Liver (tissue), 8 donors: ENCODE measurements at regions not wholly inside any gene's neighbourhood (a gene's known extent, or its start where the extent isn't known, plus 50 kb on each side); places are given as distances from the start of the nearest gene placed in this dataset.

Experiments
- DNase-seq: peaks from one replicate; pipeline ENCODE4 v3.0.0-alpha.2; 2017; ENCODE audit warnings: low spot score
- H3K27ac ChIP-seq, 2 donors: one replicate each; pipeline ENCODE4 v1.7.0; 2013; ENCODE audit warnings: inconsistent platforms in 2 of 2, low read length in 2 of 2, control low read depth in 1 of 2, low read depth in 1 of 2, mild to moderate bottlenecking in 1 of 2
- H3K27me3 ChIP-seq, 4 donors: one replicate each; pipeline versions ENCODE4 v1.6.1 to v1.7.0; 2013; ENCODE audit warnings: low read length in 3 of 4, inconsistent platforms in 1 of 4, mild to moderate bottlenecking in 1 of 4, moderate library complexity in 1 of 4; ENCODE audit not compliant: control insufficient read depth in 4 of 4, insufficient read depth in 4 of 4
- H3K36me3 ChIP-seq, 4 donors: one replicate each; pipeline versions ENCODE4 v1.6.1 to v1.7.0; 2013; ENCODE audit warnings: low read length in 3 of 4, mild to moderate bottlenecking in 3 of 4, low read depth in 1 of 4, moderate library complexity in 1 of 4; ENCODE audit not compliant: control insufficient read depth in 4 of 4, insufficient read depth in 3 of 4
- H3K4me1 ChIP-seq, 4 donors: one replicate each; pipeline versions ENCODE4 v1.6.1 to v1.7.0; 2013; ENCODE audit warnings: low read length in 3 of 4, mild to moderate bottlenecking in 3 of 4, moderate library complexity in 1 of 4; ENCODE audit not compliant: control insufficient read depth in 4 of 4, insufficient read depth in 4 of 4
- H3K4me3 ChIP-seq, 3 donors: one replicate each; pipeline versions ENCODE4 v1.6.1 to v1.7.0; 2013; ENCODE audit warnings: low read length in 3 of 3, control low read depth in 1 of 3, low read depth in 1 of 3, mild to moderate bottlenecking in 1 of 3
- H3K9ac ChIP-seq, 2 donors: one replicate each; pipeline ENCODE4 v1.7.0; 2013; ENCODE audit warnings: low read length in 2 of 2, mild to moderate bottlenecking in 2 of 2, moderate library complexity in 2 of 2, control low read depth in 1 of 2, low read depth in 1 of 2
- H3K9me3 ChIP-seq, 4 donors: one replicate each; pipeline versions ENCODE4 v1.6.1 to v1.7.0; 2013; ENCODE audit warnings: low read length in 3 of 4; ENCODE audit not compliant: control insufficient read depth in 4 of 4
- EGR1 ChIP-seq, 2 donors: IDR thresholded peaks; 2 replicates each; pipeline ENCODE4 v1.6.1; 2016 to 2018; ENCODE audit warnings: antibody characterized with exemption in 2 of 2, low read depth in 2 of 2
- FOXA1 ChIP-seq: IDR thresholded peaks from 2 replicates; pipeline ENCODE4 v1.6.1; 2016; ENCODE audit warnings: antibody characterized with exemption
- FOXA2 ChIP-seq: IDR thresholded peaks from 2 replicates; pipeline ENCODE4 v1.6.1; 2016; ENCODE audit warnings: antibody characterized with exemption
- GABPA ChIP-seq, 2 donors: IDR thresholded peaks in 1 of 2; conservative IDR thresholded peaks in 1 of 2; 2 replicates each; pipeline ENCODE4 v1.6.1; 2016; ENCODE audit warnings: antibody characterized with exemption in 2 of 2, mild to moderate bottlenecking in 1 of 2, moderate library complexity in 1 of 2
- HNF4A ChIP-seq, 2 donors: conservative IDR thresholded peaks; 2 replicates each; pipeline ENCODE4 v1.6.1; 2016; ENCODE audit warnings: antibody characterized with exemption in 2 of 2, mild to moderate bottlenecking in 2 of 2
- HNF4G ChIP-seq: IDR thresholded peaks from 2 replicates; pipeline ENCODE4 v1.6.1; 2016; ENCODE audit warnings: antibody characterized with exemption
- JUND ChIP-seq, 2 donors: IDR thresholded peaks; 2 replicates each; pipeline ENCODE4 v1.6.1; 2016; ENCODE audit warnings: antibody characterized with exemption in 2 of 2
- NR2F2 ChIP-seq: IDR thresholded peaks from 2 replicates; pipeline ENCODE4 v1.6.1; 2016; ENCODE audit warnings: antibody characterized with exemption
- RAD21 ChIP-seq, 2 donors: IDR thresholded peaks; 2 replicates each; pipeline ENCODE4 v1.6.1; 2016; ENCODE audit warnings: antibody characterized with exemption in 2 of 2, mild to moderate bottlenecking in 2 of 2
- RXRA ChIP-seq, 2 donors: IDR thresholded peaks; 2 replicates each; pipeline ENCODE4 v1.6.1; 2017 to 2018; ENCODE audit warnings: antibody characterized with exemption in 2 of 2, mild to moderate bottlenecking in 1 of 2
- SP1 ChIP-seq: IDR thresholded peaks from 2 replicates; pipeline ENCODE4 v1.6.1; 2018; ENCODE audit warnings: antibody characterized with exemption, mild to moderate bottlenecking
- TAF1 ChIP-seq: conservative IDR thresholded peaks from 2 replicates; pipeline ENCODE4 v1.6.1; 2016; ENCODE audit warnings: antibody characterized with exemption, mild to moderate bottlenecking
- YY1 ChIP-seq: IDR thresholded peaks from 2 replicates; pipeline ENCODE4 v1.6.1; 2016; ENCODE audit warnings: antibody characterized with exemption, mild to moderate bottlenecking
- WGBS: extraction: QIAGEN DNeasy Blood & Tissue Kit; methylation state at CpG from one replicate; pipeline ENCODE4 v1.1.7; 2013; 5-methylcytosine and 5-hydroxymethylcytosine counted together
- TF ChIP-seq, protein P1 (sequence below): IDR thresholded peaks from 2 replicates; pipeline ENCODE4 v1.6.1; 2016; ENCODE audit warnings: antibody characterized with exemption
- TF ChIP-seq, protein P2 (sequence below): fragments of 150-350 bp; IDR thresholded peaks from 2 replicates; pipeline ENCODE4 v1.5.1; 2017; ENCODE audit warnings: improper control_type of control experiment, low read depth, low read length; ENCODE audit not compliant: missing input control
- TF ChIP-seq, protein P3 (sequence below): IDR thresholded peaks from 2 replicates; pipeline ENCODE4 v1.6.1; 2016; ENCODE audit warnings: antibody characterized with exemption, mild to moderate bottlenecking
- TF ChIP-seq, protein P4 (sequence below): IDR thresholded peaks from 2 replicates; pipeline ENCODE4 v1.6.1; 2016; ENCODE audit warnings: antibody characterized with exemption
- TF ChIP-seq, protein P5 (sequence below): IDR thresholded peaks from 2 replicates; pipeline ENCODE4 v1.6.1; 2016; ENCODE audit warnings: antibody characterized with exemption
- donor health status: healthy.
- donor health status: healthy.
- donor health status: healthy.
- donor health status: healthy.
- donor health status: healthy.

DNA sequence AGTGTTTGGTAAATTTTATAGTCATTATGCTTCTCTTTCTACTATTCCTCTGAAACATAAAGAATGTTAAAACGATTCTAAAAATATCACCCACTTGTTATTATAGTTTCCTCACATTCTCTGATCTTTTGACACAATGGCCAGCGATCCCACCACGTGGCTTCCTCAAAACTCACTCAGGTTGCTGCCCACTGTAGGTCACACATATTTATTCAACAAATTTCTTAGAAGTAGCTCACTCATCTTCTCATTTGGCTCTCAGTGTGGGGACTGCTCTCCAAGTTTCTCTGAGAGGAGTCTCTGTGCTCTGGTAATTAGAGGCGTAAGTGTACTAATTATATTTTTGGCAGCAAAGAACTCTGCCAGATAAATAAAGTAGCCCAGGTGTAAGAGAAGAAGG is 465.4 kb downstream of the CDH11 start:
- H3K9ac ChIP-seq, result no peak overlapping the region
- no peak overlapping the region for H3K4me3 ChIP-seq
- DNase-seq, result no peak
- H3K27me3 ChIP-seq, result no peaks in the 10 kb centered on the region
- WGBS, result 55% methylated on average over 4 of the region's 4 CpGs
- no peaks in the 10 kb centered on the region for H3K9me3 ChIP-seq
- no peaks in the 10 kb centered on the region for H3K36me3 ChIP-seq
- no peak overlapping the region for H3K27ac ChIP-seq
- TF ChIP-seq, protein P1, sequence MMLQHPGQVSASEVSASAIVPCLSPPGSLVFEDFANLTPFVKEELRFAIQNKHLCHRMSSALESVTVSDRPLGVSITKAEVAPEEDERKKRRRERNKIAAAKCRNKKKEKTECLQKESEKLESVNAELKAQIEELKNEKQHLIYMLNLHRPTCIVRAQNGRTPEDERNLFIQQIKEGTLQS, result no peak
- TF ChIP-seq RXRA (IDR thresholded peaks at IDR 0.05), result no peak
- TF ChIP-seq FOXA1, result no peak
- TF ChIP-seq RAD21 (IDR thresholded peaks at IDR 0.05), result no peak
- TF ChIP-seq SP1, result no peak
- TF ChIP-seq YY1, result no peak
- TF ChIP-seq EGR1 (IDR thresholded peaks at IDR 0.05; ENCODE audit: low read depth in 2 of 2), result no peak
- no peak for TF ChIP-seq HNF4G
- TF ChIP-seq, protein P2, sequence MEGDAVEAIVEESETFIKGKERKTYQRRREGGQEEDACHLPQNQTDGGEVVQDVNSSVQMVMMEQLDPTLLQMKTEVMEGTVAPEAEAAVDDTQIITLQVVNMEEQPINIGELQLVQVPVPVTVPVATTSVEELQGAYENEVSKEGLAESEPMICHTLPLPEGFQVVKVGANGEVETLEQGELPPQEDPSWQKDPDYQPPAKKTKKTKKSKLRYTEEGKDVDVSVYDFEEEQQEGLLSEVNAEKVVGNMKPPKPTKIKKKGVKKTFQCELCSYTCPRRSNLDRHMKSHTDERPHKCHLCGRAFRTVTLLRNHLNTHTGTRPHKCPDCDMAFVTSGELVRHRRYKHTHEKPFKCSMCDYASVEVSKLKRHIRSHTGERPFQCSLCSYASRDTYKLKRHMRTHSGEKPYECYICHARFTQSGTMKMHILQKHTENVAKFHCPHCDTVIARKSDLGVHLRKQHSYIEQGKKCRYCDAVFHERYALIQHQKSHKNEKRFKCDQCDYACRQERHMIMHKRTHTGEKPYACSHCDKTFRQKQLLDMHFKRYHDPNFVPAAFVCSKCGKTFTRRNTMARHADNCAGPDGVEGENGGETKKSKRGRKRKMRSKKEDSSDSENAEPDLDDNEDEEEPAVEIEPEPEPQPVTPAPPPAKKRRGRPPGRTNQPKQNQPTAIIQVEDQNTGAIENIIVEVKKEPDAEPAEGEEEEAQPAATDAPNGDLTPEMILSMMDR, result no peak
- no peak for TF ChIP-seq HNF4A (conservative IDR thresholded peaks at IDR 0.05)
- no peak for TF ChIP-seq TAF1
- TF ChIP-seq, protein P3, sequence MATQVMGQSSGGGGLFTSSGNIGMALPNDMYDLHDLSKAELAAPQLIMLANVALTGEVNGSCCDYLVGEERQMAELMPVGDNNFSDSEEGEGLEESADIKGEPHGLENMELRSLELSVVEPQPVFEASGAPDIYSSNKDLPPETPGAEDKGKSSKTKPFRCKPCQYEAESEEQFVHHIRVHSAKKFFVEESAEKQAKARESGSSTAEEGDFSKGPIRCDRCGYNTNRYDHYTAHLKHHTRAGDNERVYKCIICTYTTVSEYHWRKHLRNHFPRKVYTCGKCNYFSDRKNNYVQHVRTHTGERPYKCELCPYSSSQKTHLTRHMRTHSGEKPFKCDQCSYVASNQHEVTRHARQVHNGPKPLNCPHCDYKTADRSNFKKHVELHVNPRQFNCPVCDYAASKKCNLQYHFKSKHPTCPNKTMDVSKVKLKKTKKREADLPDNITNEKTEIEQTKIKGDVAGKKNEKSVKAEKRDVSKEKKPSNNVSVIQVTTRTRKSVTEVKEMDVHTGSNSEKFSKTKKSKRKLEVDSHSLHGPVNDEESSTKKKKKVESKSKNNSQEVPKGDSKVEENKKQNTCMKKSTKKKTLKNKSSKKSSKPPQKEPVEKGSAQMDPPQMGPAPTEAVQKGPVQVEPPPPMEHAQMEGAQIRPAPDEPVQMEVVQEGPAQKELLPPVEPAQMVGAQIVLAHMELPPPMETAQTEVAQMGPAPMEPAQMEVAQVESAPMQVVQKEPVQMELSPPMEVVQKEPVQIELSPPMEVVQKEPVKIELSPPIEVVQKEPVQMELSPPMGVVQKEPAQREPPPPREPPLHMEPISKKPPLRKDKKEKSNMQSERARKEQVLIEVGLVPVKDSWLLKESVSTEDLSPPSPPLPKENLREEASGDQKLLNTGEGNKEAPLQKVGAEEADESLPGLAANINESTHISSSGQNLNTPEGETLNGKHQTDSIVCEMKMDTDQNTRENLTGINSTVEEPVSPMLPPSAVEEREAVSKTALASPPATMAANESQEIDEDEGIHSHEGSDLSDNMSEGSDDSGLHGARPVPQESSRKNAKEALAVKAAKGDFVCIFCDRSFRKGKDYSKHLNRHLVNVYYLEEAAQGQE, result no peak
- TF ChIP-seq FOXA2, result no peak
- TF ChIP-seq JUND (IDR thresholded peaks at IDR 0.05), result no peak
- TF ChIP-seq, protein P4, sequence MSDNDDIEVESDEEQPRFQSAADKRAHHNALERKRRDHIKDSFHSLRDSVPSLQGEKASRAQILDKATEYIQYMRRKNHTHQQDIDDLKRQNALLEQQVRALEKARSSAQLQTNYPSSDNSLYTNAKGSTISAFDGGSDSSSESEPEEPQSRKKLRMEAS, result no peak
- no peak for TF ChIP-seq GABPA (IDR thresholded peaks at IDR 0.05 in 1 of 2, conservative IDR thresholded peaks at IDR 0.05 in 1 of 2)
- TF ChIP-seq NR2F2, result no peak
- TF ChIP-seq, protein P5, sequence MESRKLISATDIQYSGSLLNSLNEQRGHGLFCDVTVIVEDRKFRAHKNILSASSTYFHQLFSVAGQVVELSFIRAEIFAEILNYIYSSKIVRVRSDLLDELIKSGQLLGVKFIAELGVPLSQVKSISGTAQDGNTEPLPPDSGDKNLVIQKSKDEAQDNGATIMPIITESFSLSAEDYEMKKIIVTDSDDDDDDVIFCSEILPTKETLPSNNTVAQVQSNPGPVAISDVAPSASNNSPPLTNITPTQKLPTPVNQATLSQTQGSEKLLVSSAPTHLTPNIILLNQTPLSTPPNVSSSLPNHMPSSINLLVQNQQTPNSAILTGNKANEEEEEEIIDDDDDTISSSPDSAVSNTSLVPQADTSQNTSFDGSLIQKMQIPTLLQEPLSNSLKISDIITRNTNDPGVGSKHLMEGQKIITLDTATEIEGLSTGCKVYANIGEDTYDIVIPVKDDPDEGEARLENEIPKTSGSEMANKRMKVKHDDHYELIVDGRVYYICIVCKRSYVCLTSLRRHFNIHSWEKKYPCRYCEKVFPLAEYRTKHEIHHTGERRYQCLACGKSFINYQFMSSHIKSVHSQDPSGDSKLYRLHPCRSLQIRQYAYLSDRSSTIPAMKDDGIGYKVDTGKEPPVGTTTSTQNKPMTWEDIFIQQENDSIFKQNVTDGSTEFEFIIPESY, result no peak
- no peaks in the 10 kb centered on the region for H3K4me1 ChIP-seq
